ENCODE measurements at regions not wholly inside any gene's neighbourhood (a gene's known extent, or its start where the extent isn't known, plus 50 kb on each side); places are given as distances from the start of the nearest gene placed in this dataset.

- TF ChIP-seq POLR2A (IDR thresholded peaks at IDR 0.05; ENCODE audit: low read depth, low read length): no peak
- TF ChIP-seq TAF1 (IDR thresholded peaks at IDR 0.05; ENCODE audit: low read depth, low read length): no peak
Observed at GRCh38 chr21:16154951-16155635, 425.3 kb downstream of the USP25 start.
